ENCODE measurements at regions not wholly inside any gene's neighbourhood (a gene's known extent, or its start where the extent isn't known, plus 50 kb on each side); places are given as distances from the start of the nearest gene placed in this dataset.

DNA sequence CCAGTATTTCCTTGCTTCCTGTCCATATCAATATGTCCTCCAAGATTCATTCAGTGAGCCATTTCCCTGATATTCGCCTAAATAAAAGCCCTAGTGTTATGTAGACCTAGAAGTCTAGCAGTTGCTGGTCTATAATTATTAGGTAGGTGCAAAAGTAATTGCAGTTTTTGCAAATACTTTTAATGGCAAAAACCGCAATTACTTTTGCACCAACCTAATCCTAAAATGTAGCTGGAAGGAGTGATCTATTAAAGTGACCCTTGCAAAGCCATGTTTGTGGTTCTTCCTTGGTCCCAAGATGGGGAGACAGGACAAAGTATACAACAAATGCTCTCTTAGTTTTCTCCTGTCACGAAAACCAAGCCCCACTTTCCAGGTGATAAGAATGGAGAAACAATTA is 193.0 kb downstream of the IDS start:
- TF ChIP-seq CREB5 (CRISPR knock-in tag; IDR thresholded peaks at IDR 0.05; ENCODE audit: low read depth) (no peak), ZFP30 (CRISPR knock-in tag; IDR thresholded peaks at IDR 0.05) (no peak), ZFP3 (CRISPR knock-in tag; IDR thresholded peaks at IDR 0.05) (no peak), ZNF70 (CRISPR knock-in tag; IDR thresholded peaks at IDR 0.05) (no peak), ISL1 (CRISPR knock-in tag; IDR thresholded peaks at IDR 0.05) (no peak), GLIS3 (CRISPR knock-in tag; IDR thresholded peaks at IDR 0.05) (no peak), TCF4 (CRISPR knock-in tag; IDR thresholded peaks at IDR 0.05; ENCODE audit: borderline replicate concordance) (no peak), ZNF8 (CRISPR knock-in tag; IDR thresholded peaks at IDR 0.05) (no peak), BACH2 (CRISPR knock-in tag; IDR thresholded peaks at IDR 0.05; ENCODE audit: borderline replicate concordance) (no peak), PPARA (CRISPR knock-in tag; IDR thresholded peaks at IDR 0.05; ENCODE audit: borderline replicate concordance) (no peak), RARB (CRISPR knock-in tag; IDR thresholded peaks at IDR 0.05) (no peak), ZNF565 (CRISPR knock-in tag; conservative IDR thresholded peaks at IDR 0.05; ENCODE audit: low read depth) (no peak), ESRRG (CRISPR knock-in tag; IDR thresholded peaks at IDR 0.05) (no peak), ARNTL (CRISPR knock-in tag; IDR thresholded peaks at IDR 0.05; ENCODE audit: borderline replicate concordance, low read depth) (no peak), CSDC2 (CRISPR knock-in tag; IDR thresholded peaks at IDR 0.05) (no peak)
- TF ChIP-seq, protein P1, sequence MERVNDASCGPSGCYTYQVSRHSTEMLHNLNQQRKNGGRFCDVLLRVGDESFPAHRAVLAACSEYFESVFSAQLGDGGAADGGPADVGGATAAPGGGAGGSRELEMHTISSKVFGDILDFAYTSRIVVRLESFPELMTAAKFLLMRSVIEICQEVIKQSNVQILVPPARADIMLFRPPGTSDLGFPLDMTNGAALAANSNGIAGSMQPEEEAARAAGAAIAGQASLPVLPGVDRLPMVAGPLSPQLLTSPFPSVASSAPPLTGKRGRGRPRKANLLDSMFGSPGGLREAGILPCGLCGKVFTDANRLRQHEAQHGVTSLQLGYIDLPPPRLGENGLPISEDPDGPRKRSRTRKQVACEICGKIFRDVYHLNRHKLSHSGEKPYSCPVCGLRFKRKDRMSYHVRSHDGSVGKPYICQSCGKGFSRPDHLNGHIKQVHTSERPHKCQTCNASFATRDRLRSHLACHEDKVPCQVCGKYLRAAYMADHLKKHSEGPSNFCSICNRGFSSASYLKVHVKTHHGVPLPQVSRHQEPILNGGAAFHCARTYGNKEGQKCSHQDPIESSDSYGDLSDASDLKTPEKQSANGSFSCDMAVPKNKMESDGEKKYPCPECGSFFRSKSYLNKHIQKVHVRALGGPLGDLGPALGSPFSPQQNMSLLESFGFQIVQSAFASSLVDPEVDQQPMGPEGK (CRISPR knock-in tag; IDR thresholded peaks at IDR 0.05; ENCODE audit: borderline replicate concordance), result no peak
- TF ChIP-seq, protein P2, sequence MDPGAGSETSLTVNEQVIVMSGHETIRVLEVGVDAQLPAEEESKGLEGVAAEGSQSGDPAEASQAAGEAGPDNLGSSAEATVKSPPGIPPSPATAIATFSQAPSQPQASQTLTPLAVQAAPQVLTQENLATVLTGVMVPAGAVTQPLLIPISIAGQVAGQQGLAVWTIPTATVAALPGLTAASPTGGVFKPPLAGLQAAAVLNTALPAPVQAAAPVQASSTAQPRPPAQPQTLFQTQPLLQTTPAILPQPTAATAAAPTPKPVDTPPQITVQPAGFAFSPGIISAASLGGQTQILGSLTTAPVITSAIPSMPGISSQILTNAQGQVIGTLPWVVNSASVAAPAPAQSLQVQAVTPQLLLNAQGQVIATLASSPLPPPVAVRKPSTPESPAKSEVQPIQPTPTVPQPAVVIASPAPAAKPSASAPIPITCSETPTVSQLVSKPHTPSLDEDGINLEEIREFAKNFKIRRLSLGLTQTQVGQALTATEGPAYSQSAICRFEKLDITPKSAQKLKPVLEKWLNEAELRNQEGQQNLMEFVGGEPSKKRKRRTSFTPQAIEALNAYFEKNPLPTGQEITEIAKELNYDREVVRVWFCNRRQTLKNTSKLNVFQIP (CRISPR knock-in tag; IDR thresholded peaks at IDR 0.05; ENCODE audit: borderline replicate concordance, low read depth), result no peak
- TF ChIP-seq, protein P3, sequence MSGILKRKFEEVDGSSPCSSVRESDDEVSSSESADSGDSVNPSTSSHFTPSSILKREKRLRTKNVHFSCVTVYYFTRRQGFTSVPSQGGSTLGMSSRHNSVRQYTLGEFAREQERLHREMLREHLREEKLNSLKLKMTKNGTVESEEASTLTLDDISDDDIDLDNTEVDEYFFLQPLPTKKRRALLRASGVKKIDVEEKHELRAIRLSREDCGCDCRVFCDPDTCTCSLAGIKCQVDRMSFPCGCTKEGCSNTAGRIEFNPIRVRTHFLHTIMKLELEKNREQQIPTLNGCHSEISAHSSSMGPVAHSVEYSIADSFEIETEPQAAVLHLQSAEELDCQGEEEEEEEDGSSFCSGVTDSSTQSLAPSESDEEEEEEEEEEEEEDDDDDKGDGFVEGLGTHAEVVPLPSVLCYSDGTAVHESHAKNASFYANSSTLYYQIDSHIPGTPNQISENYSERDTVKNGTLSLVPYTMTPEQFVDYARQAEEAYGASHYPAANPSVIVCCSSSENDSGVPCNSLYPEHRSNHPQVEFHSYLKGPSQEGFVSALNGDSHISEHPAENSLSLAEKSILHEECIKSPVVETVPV (CRISPR knock-in tag; IDR thresholded peaks at IDR 0.05), result no peak
- TF ChIP-seq, protein P4, sequence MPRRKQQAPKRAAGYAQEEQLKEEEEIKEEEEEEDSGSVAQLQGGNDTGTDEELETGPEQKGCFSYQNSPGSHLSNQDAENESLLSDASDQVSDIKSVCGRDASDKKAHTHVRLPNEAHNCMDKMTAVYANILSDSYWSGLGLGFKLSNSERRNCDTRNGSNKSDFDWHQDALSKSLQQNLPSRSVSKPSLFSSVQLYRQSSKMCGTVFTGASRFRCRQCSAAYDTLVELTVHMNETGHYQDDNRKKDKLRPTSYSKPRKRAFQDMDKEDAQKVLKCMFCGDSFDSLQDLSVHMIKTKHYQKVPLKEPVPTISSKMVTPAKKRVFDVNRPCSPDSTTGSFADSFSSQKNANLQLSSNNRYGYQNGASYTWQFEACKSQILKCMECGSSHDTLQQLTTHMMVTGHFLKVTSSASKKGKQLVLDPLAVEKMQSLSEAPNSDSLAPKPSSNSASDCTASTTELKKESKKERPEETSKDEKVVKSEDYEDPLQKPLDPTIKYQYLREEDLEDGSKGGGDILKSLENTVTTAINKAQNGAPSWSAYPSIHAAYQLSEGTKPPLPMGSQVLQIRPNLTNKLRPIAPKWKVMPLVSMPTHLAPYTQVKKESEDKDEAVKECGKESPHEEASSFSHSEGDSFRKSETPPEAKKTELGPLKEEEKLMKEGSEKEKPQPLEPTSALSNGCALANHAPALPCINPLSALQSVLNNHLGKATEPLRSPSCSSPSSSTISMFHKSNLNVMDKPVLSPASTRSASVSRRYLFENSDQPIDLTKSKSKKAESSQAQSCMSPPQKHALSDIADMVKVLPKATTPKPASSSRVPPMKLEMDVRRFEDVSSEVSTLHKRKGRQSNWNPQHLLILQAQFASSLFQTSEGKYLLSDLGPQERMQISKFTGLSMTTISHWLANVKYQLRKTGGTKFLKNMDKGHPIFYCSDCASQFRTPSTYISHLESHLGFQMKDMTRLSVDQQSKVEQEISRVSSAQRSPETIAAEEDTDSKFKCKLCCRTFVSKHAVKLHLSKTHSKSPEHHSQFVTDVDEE (CRISPR knock-in tag; IDR thresholded peaks at IDR 0.05), result no peak
- ATAC-seq, result no peak

DNA sequence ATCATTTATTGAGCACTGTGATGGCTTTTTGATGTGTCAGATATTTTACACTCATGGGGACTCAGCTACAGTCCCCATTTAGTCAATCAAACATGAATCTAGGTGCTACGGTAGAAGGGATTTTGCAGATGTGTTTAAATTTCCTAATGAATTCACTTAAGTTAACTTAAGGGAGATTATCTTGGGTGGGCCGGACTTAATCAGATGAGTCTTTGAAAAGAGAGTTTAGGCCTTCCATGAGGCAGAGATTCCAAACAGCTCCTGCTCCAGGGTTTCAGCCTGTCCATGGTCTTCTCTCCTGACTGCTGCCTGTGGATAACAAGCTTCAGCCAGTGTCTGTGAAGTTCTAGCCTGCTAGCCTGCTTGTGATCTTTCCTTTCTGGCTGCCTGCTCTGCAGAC is 202.4 kb downstream of the IDS start:
- ATAC-seq, result no peak
- TF ChIP-seq, protein P3 (CRISPR knock-in tag; IDR thresholded peaks at IDR 0.05), result no peak
- TF ChIP-seq ISL1 (CRISPR knock-in tag; IDR thresholded peaks at IDR 0.05) (no peak), ZC3H10 (CRISPR knock-in tag; IDR thresholded peaks at IDR 0.05) (no peak), ZFP3 (CRISPR knock-in tag; IDR thresholded peaks at IDR 0.05) (no peak), TCF4 (CRISPR knock-in tag; IDR thresholded peaks at IDR 0.05; ENCODE audit: borderline replicate concordance) (no peak), PPARA (CRISPR knock-in tag; IDR thresholded peaks at IDR 0.05; ENCODE audit: borderline replicate concordance) (no peak), ARNTL (CRISPR knock-in tag; IDR thresholded peaks at IDR 0.05; ENCODE audit: borderline replicate concordance, low read depth) (no peak), SNAI2 (CRISPR knock-in tag; IDR thresholded peaks at IDR 0.05) (no peak), OSR1 (CRISPR knock-in tag; IDR thresholded peaks at IDR 0.05) (no peak), ZFP30 (CRISPR knock-in tag; IDR thresholded peaks at IDR 0.05) (no peak), RARB (CRISPR knock-in tag; IDR thresholded peaks at IDR 0.05) (no peak), CSDC2 (CRISPR knock-in tag; IDR thresholded peaks at IDR 0.05) (no peak), CREB5 (CRISPR knock-in tag; IDR thresholded peaks at IDR 0.05; ENCODE audit: low read depth) (no peak), GLIS3 (CRISPR knock-in tag; IDR thresholded peaks at IDR 0.05) (no peak)
- TF ChIP-seq, protein P4 (CRISPR knock-in tag; IDR thresholded peaks at IDR 0.05), result no peak
- TF ChIP-seq, protein P2 (CRISPR knock-in tag; IDR thresholded peaks at IDR 0.05; ENCODE audit: borderline replicate concordance, low read depth), result no peak

Measured in SK-N-SH treated with all-trans-retinoic acid at 6 μM for 48 hours (cell line).